HL-60 (cell line): ENCODE measurements at regions not wholly inside any gene's neighbourhood (a gene's known extent, or its start where the extent isn't known, plus 50 kb on each side); places are given as distances from the start of the nearest gene placed in this dataset.

ENCODE experiments used
- GABPA ChIP-seq: IDR thresholded peaks from 2 replicates; pipeline ENCODE4 v1.6.1; 2012; ENCODE audit warnings: low read depth
- POLR2AphosphoS5 ChIP-seq: IDR thresholded peaks from 2 replicates; pipeline ENCODE4 v1.6.1; 2012; ENCODE audit warnings: low read depth
- REST ChIP-seq: IDR thresholded peaks from 2 replicates; pipeline ENCODE4 v1.6.1; 2012; ENCODE audit warnings: low read depth; ENCODE audit not compliant: insufficient replicate concordance
- SPI1 ChIP-seq: IDR thresholded peaks from 2 replicates; pipeline ENCODE4 v1.6.1; 2012; ENCODE audit warnings: low read depth, mild to moderate bottlenecking, borderline replicate concordance
- TF ChIP-seq, protein P1 (sequence below): IDR thresholded peaks from one replicate; pipeline ENCODE4 v1.5.1; 2011; ENCODE audit warnings: low read length, control low read depth, inconsistent platforms; ENCODE audit not compliant: insufficient read depth

- TF ChIP-seq, protein P1, sequence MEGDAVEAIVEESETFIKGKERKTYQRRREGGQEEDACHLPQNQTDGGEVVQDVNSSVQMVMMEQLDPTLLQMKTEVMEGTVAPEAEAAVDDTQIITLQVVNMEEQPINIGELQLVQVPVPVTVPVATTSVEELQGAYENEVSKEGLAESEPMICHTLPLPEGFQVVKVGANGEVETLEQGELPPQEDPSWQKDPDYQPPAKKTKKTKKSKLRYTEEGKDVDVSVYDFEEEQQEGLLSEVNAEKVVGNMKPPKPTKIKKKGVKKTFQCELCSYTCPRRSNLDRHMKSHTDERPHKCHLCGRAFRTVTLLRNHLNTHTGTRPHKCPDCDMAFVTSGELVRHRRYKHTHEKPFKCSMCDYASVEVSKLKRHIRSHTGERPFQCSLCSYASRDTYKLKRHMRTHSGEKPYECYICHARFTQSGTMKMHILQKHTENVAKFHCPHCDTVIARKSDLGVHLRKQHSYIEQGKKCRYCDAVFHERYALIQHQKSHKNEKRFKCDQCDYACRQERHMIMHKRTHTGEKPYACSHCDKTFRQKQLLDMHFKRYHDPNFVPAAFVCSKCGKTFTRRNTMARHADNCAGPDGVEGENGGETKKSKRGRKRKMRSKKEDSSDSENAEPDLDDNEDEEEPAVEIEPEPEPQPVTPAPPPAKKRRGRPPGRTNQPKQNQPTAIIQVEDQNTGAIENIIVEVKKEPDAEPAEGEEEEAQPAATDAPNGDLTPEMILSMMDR = no peak
- no peak for TF ChIP-seq POLR2AphosphoS5
- TF ChIP-seq REST = no peak
- no peak for TF ChIP-seq SPI1
- no peak for TF ChIP-seq GABPA
Observed at GRCh38 chr3:84141571-84141970, 817.2 kb upstream of the CADM2 start.
